Activated T-cell treated with anti-CD3 and anti-CD28 coated beads for 24 hours (primary cell): ENCODE measurements at regions not wholly inside any gene's neighbourhood (a gene's known extent, or its start where the extent isn't known, plus 50 kb on each side); places are given as distances from the start of the nearest gene placed in this dataset.
"Not testable (repeated sequence)": the region's sequence is repeated elsewhere in the genome, so short reads cannot be mapped to it uniquely, and the experiment has no call there.

Source experiments
- DNase-seq: peaks from one replicate; pipeline ENCODE4 v3.0.0-alpha.2; 2020; ENCODE audit warnings: low read depth

GRCh38 chr16:86231996-86232350 lies 278.4 kb upstream of the FOXF1 start:
- DNase-seq, result no peak

GRCh38 chr16:86232496-86232895 lies 277.8 kb upstream of the FOXF1 start:
- no peak for DNase-seq

GRCh38 chr16:86233506-86233905 lies 276.8 kb upstream of the FOXF1 start:
- DNase-seq, result not testable (repeated sequence)

- DNase-seq, result no peak
Measured at GRCh38 chr16:86239381-86239780, 270.9 kb upstream of the FOXF1 start.

GRCh38 chr16:86240716-86241363 lies 269.5 kb upstream of the FOXF1 start:
- DNase-seq, result no peak

GRCh38 chr16:86241681-86242080 lies 268.6 kb upstream of the FOXF1 start:
- no peak for DNase-seq

GRCh38 chr16:86242244-86243122 lies 267.8 kb upstream of the FOXF1 start:
- DNase-seq, result no peak

- DNase-seq, result no peak
Measured at GRCh38 chr16:86243123-86243473, 267.2 kb upstream of the FOXF1 start.

- DNase-seq, result no peak
Measured at GRCh38 chr16:86243571-86244154, 266.7 kb upstream of the FOXF1 start.

GRCh38 chr16:86244158-86244557 lies 266.2 kb upstream of the FOXF1 start:
- no peak for DNase-seq

- DNase-seq, result no peak
Measured at GRCh38 chr16:86244936-86245335, 265.4 kb upstream of the FOXF1 start.

GRCh38 chr16:86245351-86245750 lies 265.0 kb upstream of the FOXF1 start:
- no peak for DNase-seq

GRCh38 chr16:86245895-86246294 lies 264.4 kb upstream of the FOXF1 start:
- no peak for DNase-seq

GRCh38 chr16:86248310-86248905 lies 261.9 kb upstream of the FOXF1 start:
- DNase-seq, result no peak

GRCh38 chr16:86249631-86250030 lies 260.7 kb upstream of the FOXF1 start:
- DNase-seq, result no peak

- DNase-seq, result no peak
Measured at GRCh38 chr16:86251682-86252081, 258.6 kb upstream of the FOXF1 start.

- DNase-seq, result no peak
Measured at GRCh38 chr16:86252596-86252995, 257.7 kb upstream of the FOXF1 start.

GRCh38 chr16:86255966-86256365 lies 254.4 kb upstream of the FOXF1 start:
- no peak for DNase-seq

- DNase-seq, result no peak
Measured at GRCh38 chr16:86256995-86257394, 253.3 kb upstream of the FOXF1 start.

GRCh38 chr16:86257546-86257945 lies 252.8 kb upstream of the FOXF1 start:
- no peak for DNase-seq

- DNase-seq, result no peak
Measured at GRCh38 chr16:86258713-86259112, 251.6 kb upstream of the FOXF1 start.

- no peak for DNase-seq
Measured at GRCh38 chr16:86259499-86259898, 250.8 kb upstream of the FOXF1 start.

GRCh38 chr16:86261379-86261778 lies 248.9 kb upstream of the FOXF1 start:
- DNase-seq, result no peak
